HG03097 (cell line): ENCODE measurements at regions not wholly inside any gene's neighbourhood (a gene's known extent, or its start where the extent isn't known, plus 50 kb on each side); places are given as distances from the start of the nearest gene placed in this dataset.
"Not testable (repeated sequence)": the region's sequence is repeated elsewhere in the genome, so short reads cannot be mapped to it uniquely, and the experiment has no call there.

ENCODE experiments used
- ATAC-seq: cut with Tn5 transposase; IDR thresholded peaks from one replicate; pipeline ENCODE4 v1.9.1; 2021; ENCODE audit not compliant: unreplicated experiment, low FRiP score

- ATAC-seq, result no peak
Observed at GRCh38 chr3:130800829-130801228, 54.2 kb upstream of the PIK3R4 start.

GRCh38 chr3:130801473-130801872 is 54.8 kb upstream of the PIK3R4 start:
- ATAC-seq, result no peak

- no peak for ATAC-seq
Observed at GRCh38 chr3:130811557-130811956, 64.9 kb upstream of the PIK3R4 start.

GRCh38 chr3:130814691-130815472 is 68.3 kb upstream of the PIK3R4 start:
- ATAC-seq, result no peak

- no peak for ATAC-seq
Observed at GRCh38 chr3:130816561-130817445, 70.2 kb upstream of the PIK3R4 start.

DNA sequence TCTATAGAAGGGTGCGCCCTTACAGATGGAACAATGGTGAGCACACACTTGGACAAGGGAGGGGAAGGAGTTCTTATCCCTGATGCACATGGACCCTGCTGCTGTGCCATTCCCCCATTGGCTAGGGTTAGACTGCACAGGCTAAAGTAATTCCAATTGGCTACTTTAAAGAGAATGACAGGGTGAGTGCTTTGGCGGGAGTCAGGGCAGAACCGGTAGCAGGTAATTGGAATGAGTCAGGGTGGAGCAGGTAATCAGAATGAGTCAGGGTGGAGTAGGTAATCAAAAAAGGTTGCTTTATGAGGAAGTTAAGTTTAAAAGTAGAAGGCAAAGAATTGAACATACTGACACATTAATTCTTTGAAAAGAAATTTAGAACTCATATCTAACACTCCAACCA is 71.4 kb upstream of the PIK3R4 start:
- ATAC-seq, result not testable (repeated sequence)

DNA sequence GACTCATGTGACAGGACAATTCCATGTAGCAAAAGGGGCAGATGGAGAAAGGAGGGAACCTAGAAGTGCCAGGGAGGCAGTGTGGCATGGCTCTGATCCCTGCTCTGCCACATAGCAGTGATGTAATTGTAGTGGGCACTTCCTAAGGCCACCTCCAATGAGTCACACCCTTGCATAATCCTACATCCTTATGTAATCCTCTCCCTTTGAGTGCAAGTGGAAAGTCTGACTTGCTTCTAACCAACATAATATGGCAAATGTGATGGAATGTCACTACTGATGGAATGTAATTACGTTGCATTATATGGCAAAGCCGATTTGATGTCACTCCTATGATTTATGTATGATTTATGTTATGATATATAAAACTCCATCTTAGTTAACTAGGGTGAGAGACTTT is 72.9 kb upstream of the ATP2C1 start:
- ATAC-seq, result no peak

- ATAC-seq, result no peak
Observed at GRCh38 chr3:130821806-130822205, 72.1 kb upstream of the ATP2C1 start.

DNA sequence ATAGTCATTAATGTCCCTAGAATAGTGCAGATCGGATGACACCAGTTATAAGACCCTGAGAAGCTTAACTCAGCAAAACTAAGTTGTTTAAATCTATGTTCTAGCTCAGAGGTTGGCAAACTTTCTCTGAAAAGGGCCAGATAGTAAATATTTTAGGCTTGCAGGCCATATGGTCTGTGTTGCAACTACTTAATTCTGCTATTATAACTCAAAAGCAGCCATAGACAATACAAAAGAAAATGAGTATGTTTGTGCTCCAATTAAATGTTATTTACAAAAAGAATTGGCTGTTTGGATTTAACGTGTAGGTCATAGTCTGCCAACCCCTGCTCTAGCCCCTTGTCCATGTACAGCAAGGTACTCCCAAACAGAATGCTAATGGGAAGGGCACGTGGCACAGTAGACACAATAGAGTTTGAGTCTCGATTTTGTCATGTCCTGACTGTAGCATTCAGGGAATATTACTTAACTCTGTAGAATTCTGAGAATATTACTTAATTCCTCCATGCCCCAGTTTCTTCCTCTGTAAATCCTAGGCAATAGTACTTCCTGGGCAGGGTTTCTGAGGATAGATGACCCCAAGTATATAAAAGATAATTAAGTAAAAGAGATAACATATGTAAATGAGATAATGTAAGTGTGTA is 70.5 kb upstream of the ATP2C1 start:
- no peak for ATAC-seq

DNA sequence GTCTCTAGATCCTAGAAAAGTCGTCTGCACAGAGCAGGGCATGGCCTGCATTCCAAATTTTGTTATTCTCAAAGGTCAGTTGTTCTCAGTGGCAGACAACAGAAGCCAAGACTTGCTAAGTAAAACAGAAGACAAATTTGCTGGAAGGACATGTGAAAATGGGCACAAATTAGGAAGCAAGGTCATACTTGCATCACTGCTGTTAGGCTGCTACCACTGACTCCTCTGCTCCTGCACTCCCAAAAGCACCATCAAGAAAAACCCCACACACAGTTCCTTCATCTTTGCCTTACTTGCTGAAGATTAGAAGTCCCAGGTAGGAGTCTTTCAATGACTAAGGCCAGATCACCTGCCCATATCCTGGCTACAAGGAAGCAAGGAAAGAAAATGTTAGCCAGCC is 69.9 kb upstream of the ATP2C1 start:
- no peak for ATAC-seq

GRCh38 chr3:130825762-130826299 is 68.1 kb upstream of the ATP2C1 start:
- ATAC-seq, result no peak

GRCh38 chr3:130826516-130827182 is 67.2 kb upstream of the ATP2C1 start:
- ATAC-seq, result no peak

DNA sequence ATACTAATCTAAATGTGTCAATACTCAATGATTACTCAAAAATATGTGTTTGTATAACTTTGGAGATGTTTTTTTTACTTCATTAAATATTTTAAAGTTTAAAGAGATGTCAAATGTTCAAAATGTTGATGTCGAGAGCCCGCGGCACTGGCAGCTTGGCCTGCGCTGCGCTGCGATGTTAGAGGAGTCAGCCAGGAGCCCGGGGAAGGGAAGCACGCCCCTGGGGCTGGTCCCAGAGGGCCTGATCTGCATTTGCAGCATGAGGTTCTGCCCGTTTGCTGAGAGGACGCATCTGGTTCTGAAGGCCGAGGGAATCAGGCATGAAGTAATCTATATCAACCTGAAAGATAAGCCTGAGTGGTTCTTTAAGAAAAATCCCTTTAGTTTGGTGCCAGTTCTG is 66.4 kb upstream of the ATP2C1 start:
- ATAC-seq, result no peak

- no peak for ATAC-seq
Observed at GRCh38 chr3:130828948-130829947, 64.6 kb upstream of the ATP2C1 start.

DNA sequence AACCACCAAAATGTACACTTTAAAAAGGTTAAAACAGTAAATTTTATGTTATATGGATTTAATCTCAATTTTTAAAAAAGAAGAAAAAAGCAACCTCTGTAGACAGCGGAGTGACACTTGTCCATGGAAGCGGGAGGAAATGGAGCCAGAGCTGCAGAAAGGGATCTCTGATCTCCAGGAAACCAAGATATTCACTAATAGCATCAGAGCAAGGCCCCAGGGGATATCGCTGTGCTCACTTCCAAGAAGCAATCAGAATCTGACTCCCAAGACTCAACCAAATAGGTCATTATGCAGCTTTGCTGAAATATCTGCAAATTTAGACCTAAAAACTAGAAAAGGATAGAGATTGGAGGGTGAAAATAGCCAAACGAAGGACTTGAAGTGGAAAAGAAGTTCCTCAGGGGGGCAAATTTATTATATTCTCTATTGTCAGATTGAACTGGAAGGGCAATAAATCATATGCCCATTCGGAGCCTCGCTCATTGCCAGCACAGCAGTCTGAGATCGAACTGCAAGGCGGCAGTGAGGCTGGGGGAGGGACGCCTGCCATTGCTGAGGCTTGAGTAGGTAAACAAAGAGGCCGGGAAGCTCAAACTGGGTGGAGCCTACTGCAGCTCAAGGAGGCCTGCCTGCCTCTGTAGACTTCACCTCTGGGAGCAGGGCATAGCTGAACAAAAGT is 62.0 kb upstream of the ATP2C1 start:
- ATAC-seq, result no peak

GRCh38 chr3:130832401-130832746 is 61.5 kb upstream of the ATP2C1 start:
- ATAC-seq, result not testable (repeated sequence)

DNA sequence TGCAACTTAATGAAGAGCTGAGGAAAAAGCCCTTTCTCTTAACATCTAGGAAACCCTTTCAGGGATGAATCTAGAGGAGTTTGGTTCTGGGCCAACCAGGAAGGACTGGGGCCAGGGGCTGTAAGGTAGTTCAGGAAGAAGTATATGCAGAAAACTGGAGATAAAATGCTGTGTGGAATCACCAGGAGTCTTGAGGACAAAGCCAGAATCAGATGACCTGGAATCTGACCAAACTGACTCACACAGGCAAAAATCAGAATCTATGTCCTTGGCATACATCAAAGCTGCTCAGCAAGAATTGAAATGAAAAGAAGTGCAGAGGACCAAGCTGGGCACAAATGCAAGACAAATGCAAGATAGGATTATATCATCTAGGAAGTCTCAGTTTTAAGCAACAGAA is 59.4 kb upstream of the ATP2C1 start:
- no peak for ATAC-seq

- ATAC-seq, result no peak
Observed at GRCh38 chr3:130835483-130835882, 58.4 kb upstream of the ATP2C1 start.
